Endothelial cell of umbilical vein (primary cell): ENCODE measurements at regions not wholly inside any gene's neighbourhood (a gene's known extent, or its start where the extent isn't known, plus 50 kb on each side); places are given as distances from the start of the nearest gene placed in this dataset.

Experiments
- BruUV-seq: library from RNA; stranded (reverse); fragments of 400-500 nt; replicated peaks from 2 replicates; lab custom pipeline; 2021; lab: Mats Ljungman, UMichigan
- CTCF ChIA-PET: fragments of 300-600, 350-600 bp; sonication (Branson Sonifier 250); formaldehyde crosslinking; loops from one replicate; lab custom pipeline; 2021; ENCODE audit warnings: antibody characterized with exemption, inconsistent platforms; lab: Charles Lee
- POLR2A ChIA-PET: fragments of 300-600, 350-600 bp; sonication (Branson Sonifier 250); formaldehyde crosslinking; loops from one replicate; lab custom pipeline; 2021; ENCODE audit warnings: antibody characterized with exemption, inconsistent platforms; lab: Charles Lee
- DNase-seq: peaks from one replicate; pipeline ENCODE4 v3.0.0-alpha.2; 2011; ENCODE audit warnings: low read depth, low spot score
- FAIRE-seq: peaks from 2 replicates; lab custom pipeline; 2011; peaks lifted over from hg19 to GRCh38; lab: Jason Lieb, UNC
- H2AFZ ChIP-seq: 2 replicates; pipeline ENCODE4 v1.6.0; 2012; ENCODE audit warnings: low read depth, low read length, control low read depth, inconsistent platforms
- H3K27ac ChIP-seq: 2 replicates; pipeline ENCODE4 v1.5.1; 2011; ENCODE audit warnings: low read depth, mild to moderate bottlenecking, control low read depth, low read length, moderate library complexity; ENCODE audit not compliant: insufficient read depth
- H3K27me3 ChIP-seq, 2 experiments: 2 replicates each; pipeline versions ENCODE4 v1.6.0 to v1.6.1; 2011; ENCODE audit warnings: low read length in 2 of 2, mixed read lengths in 1 of 2; ENCODE audit not compliant: control insufficient read depth in 2 of 2, insufficient read depth in 2 of 2
- H3K36me3 ChIP-seq, 2 experiments: 2 replicates in 1 of 2; 3 replicates in 1 of 2; pipeline ENCODE4 v1.5.1; 2011; ENCODE audit warnings: low read length in 2 of 2, mild to moderate bottlenecking in 1 of 2, moderate library complexity in 1 of 2; ENCODE audit not compliant: control insufficient read depth in 2 of 2, insufficient read depth in 2 of 2; ENCODE audit errors: extremely low read depth in 1 of 2
- H3K4me1 ChIP-seq: 3 replicates; pipeline ENCODE4 v1.5.1; 2011; ENCODE audit warnings: mild to moderate bottlenecking, low read length; ENCODE audit not compliant: control insufficient read depth, insufficient read depth; ENCODE audit errors: extremely low read depth
- H3K4me2 ChIP-seq: 2 replicates; pipeline ENCODE4 v1.6.1; 2011; ENCODE audit warnings: low read length, control low read depth, mixed read lengths; ENCODE audit not compliant: insufficient read depth
- H3K4me3 ChIP-seq, 3 experiments: fragments of 200-600 bp in 1 of 3; sonication (generic), shearing (Covaris generic) in 1 of 3; replicated peaks in 1 of 3; 2 replicates each; pipeline ENCODE4 v1.5.1; 2011 to 2016; ENCODE audit warnings: control low read depth in 3 of 3, low read length in 3 of 3, mild to moderate bottlenecking in 2 of 3, inconsistent platforms in 1 of 3, low read depth in 1 of 3, moderate library complexity in 1 of 3; ENCODE audit not compliant: insufficient read depth in 1 of 3
- H3K79me2 ChIP-seq: 2 replicates; pipeline ENCODE4 v1.6.0; 2012; ENCODE audit warnings: low read length, inconsistent platforms; ENCODE audit not compliant: control insufficient read depth, insufficient read depth
- H3K9ac ChIP-seq: replicated peaks from 2 replicates; pipeline ENCODE3; 2011; ENCODE audit warnings: low read length, control low read depth; ENCODE audit not compliant: insufficient read depth; ENCODE audit errors: extremely low read depth
- H3K9me1 ChIP-seq: replicated peaks from 3 replicates; pipeline ENCODE4 v1.6.0; 2011; ENCODE audit warnings: mild to moderate bottlenecking, low read length; ENCODE audit not compliant: control insufficient read depth, insufficient read depth; ENCODE audit errors: extremely low read depth
- H3K9me3 ChIP-seq: replicated peaks from 2 replicates; pipeline ENCODE4 v1.5.1; 2012; ENCODE audit warnings: low read length, inconsistent platforms; ENCODE audit not compliant: control insufficient read depth, insufficient read depth
- H4K20me1 ChIP-seq: replicated peaks from 2 replicates; pipeline ENCODE3; 2011; ENCODE audit warnings: mild to moderate bottlenecking, low read length; ENCODE audit not compliant: control insufficient read depth, insufficient read depth; ENCODE audit errors: extremely low read depth
- CTCF ChIP-seq, 2 donors: IDR thresholded peaks; 1 replicate in 1 of 2; 2 replicates in 1 of 2; pipeline ENCODE4 v1.5.1; 2011; ENCODE audit warnings: low read length in 2 of 2, mild to moderate bottlenecking in 2 of 2, moderate library complexity in 2 of 2, control low read depth in 1 of 2, inconsistent platforms in 1 of 2, low read depth in 1 of 2; ENCODE audit not compliant: insufficient read depth in 1 of 2; ENCODE audit errors: extremely low read depth in 1 of 2
- FOS ChIP-seq: IDR thresholded peaks from 2 replicates; pipeline ENCODE4 v1.6.1; 2011; ENCODE audit warnings: mild to moderate bottlenecking, low read length, moderate library complexity, borderline replicate concordance; ENCODE audit not compliant: insufficient read depth
- GATA2 ChIP-seq: IDR thresholded peaks from 2 replicates; pipeline ENCODE4 v1.7.0; 2011; ENCODE audit warnings: low read depth, mild to moderate bottlenecking, moderate library complexity, mixed read lengths, low read length; ENCODE audit not compliant: insufficient read length, insufficient read depth
- JUN ChIP-seq: IDR thresholded peaks from 2 replicates; pipeline ENCODE4 v1.6.1; 2011; ENCODE audit warnings: borderline replicate concordance, low read depth; ENCODE audit not compliant: insufficient read length, insufficient read depth
- MAX ChIP-seq: IDR thresholded peaks from 2 replicates; pipeline ENCODE4 v1.6.1; 2011; ENCODE audit not compliant: insufficient read depth, insufficient read length
- MYC ChIP-seq: IDR thresholded peaks from one replicate; pipeline ENCODE4 v1.6.1; 2011; ENCODE audit warnings: mild to moderate bottlenecking, low read depth, low read length
- POLR2A ChIP-seq: IDR thresholded peaks from 2 replicates; pipeline ENCODE4 v1.6.1; 2012; ENCODE audit warnings: low read depth, mild to moderate bottlenecking, control low read depth, low read length
- POLR2AphosphoS5 ChIP-seq: IDR thresholded peaks from 2 replicates; pipeline ENCODE4 v1.6.1; 2012; ENCODE audit warnings: low read depth, mild to moderate bottlenecking, control low read depth, low read length, moderate library complexity; ENCODE audit not compliant: insufficient read depth
- dilution Hi-C: fragments of 300-500 bp; cut with MboI; formaldehyde crosslinking; loops from one replicate; pipeline ENCODE4 v1.15.0; 2019; ENCODE audit warnings: low sequenced_read_pairs; ENCODE audit not compliant: extremely low pct_ligation_motif_present
- intact Hi-C: fragments of 100-400 bp; cut with micrococcal nuclease; formaldehyde crosslinking; loops from one replicate; pipeline ENCODE4 v1.10.0; 2022

GRCh38 chr2:59584958-59585357 is 968.5 kb downstream of the BCL11A start:
- no peak for DNase-seq
- Histone ChIP-seq H2AFZ (no peak overlapping the region), H3K4me1 (no peaks in the 10 kb centered on the region), H3K9me1 (no peaks in the 10 kb centered on the region), H3K27ac (no peak overlapping the region), H3K9ac (no peak overlapping the region), H3K36me3 (no peaks in the 10 kb centered on the region), H3K4me2 (no peak overlapping the region), H3K79me2 (no peaks in the 10 kb centered on the region), H3K27me3 (no peaks in the 10 kb centered on the region), H4K20me1 (no peaks in the 10 kb centered on the region), H3K9me3 (peaks cover 6% of the 10 kb centered on the region), H3K4me3 (no peak overlapping the region)
- ChIA-PET CTCF (no interaction called here), POLR2A (no interaction called here)
- no peak for TF ChIP-seq GATA2
- no peak for TF ChIP-seq MYC
- intact Hi-C loops (no loop called here), dilution Hi-C loops (no loop called here)
- no peak for FAIRE-seq
- BruUV-seq, result no TSS peak

- H3K27me3 ChIP-seq, result no peaks in the 10 kb centered on the region
- H3K4me1 ChIP-seq, result no peaks in the 10 kb centered on the region
- no peak for FAIRE-seq
- H3K4me2 ChIP-seq, result no peak overlapping the region
- no peaks in the 10 kb centered on the region for H3K36me3 ChIP-seq
- H3K9ac ChIP-seq, result no peak overlapping the region
- TF ChIP-seq GATA2, result no peak
- TF ChIP-seq POLR2A, result no peak
- no peak for TF ChIP-seq MYC
- no peak for TF ChIP-seq POLR2AphosphoS5
- no peak for TF ChIP-seq MAX
- TF ChIP-seq JUN, result no peak
- no peak for TF ChIP-seq CTCF (IDR thresholded peaks at IDR 0.05; ENCODE audit: extremely low read depth in 1 of 2, insufficient read depth in 1 of 2, low read depth in 1 of 2, low read length in 2 of 2)
- TF ChIP-seq FOS, result no peak
- intact Hi-C loops (no loop called here), dilution Hi-C loops (no loop called here)
- peaks cover 2% of the 10 kb centered on the region for H3K9me3 ChIP-seq
- CTCF ChIA-PET, result no interaction called here
- no peak overlapping the region for H3K4me3 ChIP-seq
- H2AFZ ChIP-seq, result no peak overlapping the region
- no peak for DNase-seq
- POLR2A ChIA-PET, result no interaction called here
- H3K9me1 ChIP-seq, result no peaks in the 10 kb centered on the region
- no TSS peak for BruUV-seq
- no peaks in the 10 kb centered on the region for H4K20me1 ChIP-seq
- no peak overlapping the region for H3K27ac ChIP-seq
- H3K79me2 ChIP-seq, result no peaks in the 10 kb centered on the region
These were observed 970.2 kb downstream of the BCL11A start for GRCh38 chr2:59583173-59583765.
